ENCODE measurements at regions not wholly inside any gene's neighbourhood (a gene's known extent, or its start where the extent isn't known, plus 50 kb on each side); places are given as distances from the start of the nearest gene placed in this dataset.
A peak's percentile ranks its signal among the peaks of the same experiment; 100 is the strongest.

DNA sequence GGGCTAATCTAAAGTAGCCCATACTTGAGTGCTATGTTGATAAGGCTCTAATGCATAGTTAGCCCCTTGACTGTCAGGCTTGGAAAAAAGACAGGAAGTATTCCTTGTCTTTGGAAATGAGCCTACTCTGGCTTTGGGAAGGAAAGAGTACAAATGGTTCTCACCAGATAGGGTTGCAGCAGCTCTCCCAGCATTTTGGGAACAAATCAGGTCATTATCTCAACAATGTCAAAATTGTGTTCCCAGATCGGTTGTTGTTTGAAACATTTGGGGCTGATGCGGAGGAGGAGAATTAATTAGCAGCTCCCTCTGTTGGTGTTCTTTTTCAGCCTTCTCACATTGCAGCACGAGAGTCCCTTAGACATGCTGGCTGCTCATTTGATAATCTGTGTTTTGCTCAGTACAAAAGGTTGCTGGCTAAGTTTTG lies 294.7 kb upstream of the DMRT1 start:
- DNase-seq (ENCODE audit: low read depth) = no peak
- in situ Hi-C loops (cut with HindIII; ENCODE audit: low pct_unique_long_range_greater_than_20kb, low sequenced_read_pairs) = no loop called here

DNA sequence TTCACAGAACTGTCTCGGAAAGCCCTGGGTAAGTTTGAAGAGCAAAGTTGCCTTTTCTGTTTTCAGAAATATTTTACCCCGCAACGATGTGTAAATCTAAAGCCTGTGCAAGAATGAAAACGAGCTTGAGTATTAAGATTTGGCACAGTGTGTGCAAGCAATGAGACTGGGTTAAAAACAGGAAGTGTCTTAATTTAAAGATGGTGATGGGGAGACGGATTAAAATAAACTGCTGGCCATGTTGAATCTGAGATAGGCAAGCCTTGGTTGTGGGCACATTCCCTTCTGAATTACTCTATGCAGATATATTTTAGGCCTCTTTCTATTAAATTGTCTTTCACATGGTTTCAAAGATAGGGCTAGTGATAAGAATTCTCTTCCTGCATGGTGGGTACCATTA lies 294.2 kb upstream of the DMRT1 start:
- no peak for DNase-seq (ENCODE audit: low read depth)
- in situ Hi-C loops (cut with HindIII; ENCODE audit: low pct_unique_long_range_greater_than_20kb, low sequenced_read_pairs) = no loop called here

DNA sequence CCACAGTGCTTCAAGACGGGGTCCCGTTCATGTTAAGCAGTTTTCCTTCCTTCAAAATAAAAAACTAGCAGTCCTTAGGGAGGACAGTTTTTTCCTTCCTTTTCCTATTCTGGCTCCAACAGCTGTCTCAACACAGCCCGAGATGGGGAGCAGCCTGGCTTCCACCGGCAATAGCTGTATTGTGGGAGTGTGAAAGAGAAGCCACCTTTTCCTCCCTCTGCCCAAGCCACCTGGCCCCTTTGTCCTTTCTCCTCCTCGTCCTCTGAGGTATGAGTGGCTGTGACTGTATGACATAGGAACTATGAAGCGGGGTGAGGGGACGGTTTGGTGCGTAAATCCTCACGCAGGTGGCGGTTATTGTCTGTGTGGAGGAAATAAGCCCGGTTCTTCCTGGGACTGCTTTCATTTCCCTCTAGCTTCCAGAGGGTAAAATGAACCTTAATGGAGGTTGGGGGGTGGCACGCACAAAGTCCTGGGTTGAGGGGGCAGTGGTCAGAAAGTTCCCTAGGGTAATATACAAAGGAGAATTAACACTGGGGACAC lies 292.0 kb upstream of the DMRT1 start:
- no peak for DNase-seq (ENCODE audit: low read depth)
- in situ Hi-C loops (cut with HindIII; ENCODE audit: low pct_unique_long_range_greater_than_20kb, low sequenced_read_pairs) = no loop called here

DNA sequence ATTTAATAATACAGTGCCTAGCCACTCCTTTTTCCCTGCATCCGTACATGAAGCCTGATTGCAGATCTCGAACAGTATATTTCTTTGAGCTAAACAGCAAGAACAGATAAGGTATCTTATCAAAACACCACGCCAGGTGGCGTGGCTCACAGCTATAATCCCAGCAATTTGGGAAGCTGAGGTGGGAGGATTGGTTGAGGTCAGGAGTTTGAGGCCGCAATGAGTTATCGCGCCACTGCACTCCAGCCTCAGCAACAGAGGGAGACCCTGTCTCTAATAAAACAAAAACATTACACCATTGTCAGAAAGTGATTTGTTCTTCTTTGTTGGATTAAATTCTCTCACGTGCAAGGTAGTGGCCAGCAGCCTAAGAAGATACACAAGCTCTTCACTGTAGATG lies 291.2 kb upstream of the DMRT1 start:
- DNase-seq (ENCODE audit: low read depth) = no peak
- in situ Hi-C loops (cut with HindIII; ENCODE audit: low pct_unique_long_range_greater_than_20kb, low sequenced_read_pairs) = no loop called here

DNA sequence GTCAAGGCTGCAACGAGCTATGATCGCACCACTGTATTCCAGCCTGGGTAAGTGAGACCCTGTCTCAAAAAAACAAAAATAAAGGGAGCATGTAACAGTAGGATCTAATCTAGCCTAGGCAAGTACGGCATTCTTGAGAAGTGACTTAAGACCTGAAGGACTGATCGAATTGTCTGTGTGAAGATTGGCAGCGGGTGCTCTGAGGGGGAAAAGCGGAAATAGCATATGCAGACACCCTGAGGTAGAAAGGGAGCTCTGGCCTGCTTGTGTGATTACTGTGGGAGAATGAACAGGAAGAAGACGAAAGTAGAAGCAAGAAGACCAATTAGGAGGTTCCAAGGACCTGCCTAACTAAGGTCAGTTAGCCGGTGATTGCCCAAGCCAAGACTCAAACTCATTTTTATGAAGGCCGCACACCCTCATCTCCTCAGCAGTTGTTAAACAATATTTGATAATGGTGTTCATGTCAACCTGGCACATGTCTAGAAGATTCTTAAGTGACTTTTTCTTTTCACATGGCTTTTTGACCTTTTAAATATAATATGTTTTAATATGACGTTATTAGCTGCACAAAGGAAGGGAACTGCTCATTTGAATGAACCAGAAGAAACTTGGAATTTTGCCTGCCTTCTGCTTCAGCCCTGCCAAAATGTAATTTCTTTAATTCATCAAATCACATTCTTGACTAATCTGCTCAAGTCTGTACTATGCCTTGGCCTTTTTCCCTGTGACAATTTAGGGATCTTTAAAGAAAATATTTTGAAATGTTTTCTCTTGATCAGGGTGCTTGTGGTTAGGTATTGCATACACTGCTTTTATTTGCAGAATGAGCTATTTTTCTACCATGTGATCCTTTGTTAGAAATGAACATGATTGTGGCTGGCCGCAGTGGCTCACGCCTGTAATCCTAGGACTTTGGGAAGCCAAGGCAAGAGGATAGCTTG lies 289.2 kb upstream of the DMRT1 start:
- no peak for DNase-seq (ENCODE audit: low read depth)
- in situ Hi-C loops (cut with HindIII; ENCODE audit: low pct_unique_long_range_greater_than_20kb, low sequenced_read_pairs) = no loop called here

DNA sequence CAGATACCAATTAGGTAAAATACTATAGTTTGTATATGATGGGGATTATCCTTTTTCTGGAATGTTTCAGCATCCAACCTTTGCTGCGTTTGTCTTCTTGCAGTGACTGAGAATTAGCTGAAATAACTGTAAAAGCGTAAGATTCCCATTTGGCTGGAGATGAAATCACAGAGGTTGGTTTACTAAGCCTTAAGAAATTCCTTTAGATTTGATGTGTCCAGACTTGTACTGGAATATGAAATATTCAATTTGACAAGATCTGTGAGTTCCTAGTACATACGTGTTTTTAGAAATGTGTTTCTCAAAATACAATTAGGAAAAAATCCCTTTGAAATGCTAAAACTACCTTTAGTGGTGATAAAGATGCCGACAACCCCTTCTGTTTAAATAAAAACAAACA lies 286.0 kb upstream of the DMRT1 start:
- no peak for DNase-seq (ENCODE audit: low read depth)
- in situ Hi-C loops (cut with HindIII; ENCODE audit: low pct_unique_long_range_greater_than_20kb, low sequenced_read_pairs) = no loop called here

DNA sequence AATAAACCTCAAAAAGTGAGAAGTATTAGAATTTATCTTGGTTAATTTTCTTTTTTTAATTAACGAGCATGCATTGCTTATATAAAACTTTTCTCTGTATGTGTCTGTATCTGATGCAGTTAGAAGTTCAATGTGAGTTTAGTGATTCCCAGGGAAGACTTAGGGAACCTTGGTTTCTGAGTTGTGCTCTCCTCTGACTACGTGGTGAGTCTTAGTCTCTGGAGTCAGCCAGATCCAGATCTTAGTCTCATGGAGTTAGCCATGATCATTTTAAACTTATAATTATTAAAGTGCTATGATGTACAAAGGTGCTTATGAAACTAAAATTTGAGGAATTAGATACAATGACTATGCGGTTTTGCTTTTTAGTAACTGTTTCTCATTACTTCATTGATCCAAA lies 285.3 kb upstream of the DMRT1 start:
- DNase-seq (ENCODE audit: low read depth) = no peak
- in situ Hi-C loops (cut with HindIII; ENCODE audit: low pct_unique_long_range_greater_than_20kb, low sequenced_read_pairs) = no loop called here

DNA sequence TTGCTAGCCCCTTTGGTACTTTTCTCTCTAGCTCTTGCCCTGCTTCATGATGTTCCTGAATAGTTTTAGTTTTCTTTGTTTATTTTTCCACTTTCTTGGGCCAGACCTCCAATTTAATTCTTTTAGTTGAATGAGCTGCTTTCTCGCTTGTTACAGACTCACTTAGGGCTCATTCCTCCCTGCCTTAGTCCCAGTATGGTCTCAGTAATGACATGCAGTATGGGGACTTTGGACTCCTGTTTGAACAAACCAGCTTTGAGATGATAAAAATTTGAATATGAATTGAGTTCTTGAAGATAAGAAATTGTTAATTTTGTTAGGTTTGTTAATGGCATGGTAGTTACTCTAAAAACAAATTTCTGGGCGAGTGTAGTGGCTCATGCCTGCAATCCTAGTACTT lies 284.8 kb upstream of the DMRT1 start:
- in situ Hi-C loops (cut with HindIII; ENCODE audit: low pct_unique_long_range_greater_than_20kb, low sequenced_read_pairs) = no loop called here
- DNase-seq (ENCODE audit: low read depth) = no peak

DNA sequence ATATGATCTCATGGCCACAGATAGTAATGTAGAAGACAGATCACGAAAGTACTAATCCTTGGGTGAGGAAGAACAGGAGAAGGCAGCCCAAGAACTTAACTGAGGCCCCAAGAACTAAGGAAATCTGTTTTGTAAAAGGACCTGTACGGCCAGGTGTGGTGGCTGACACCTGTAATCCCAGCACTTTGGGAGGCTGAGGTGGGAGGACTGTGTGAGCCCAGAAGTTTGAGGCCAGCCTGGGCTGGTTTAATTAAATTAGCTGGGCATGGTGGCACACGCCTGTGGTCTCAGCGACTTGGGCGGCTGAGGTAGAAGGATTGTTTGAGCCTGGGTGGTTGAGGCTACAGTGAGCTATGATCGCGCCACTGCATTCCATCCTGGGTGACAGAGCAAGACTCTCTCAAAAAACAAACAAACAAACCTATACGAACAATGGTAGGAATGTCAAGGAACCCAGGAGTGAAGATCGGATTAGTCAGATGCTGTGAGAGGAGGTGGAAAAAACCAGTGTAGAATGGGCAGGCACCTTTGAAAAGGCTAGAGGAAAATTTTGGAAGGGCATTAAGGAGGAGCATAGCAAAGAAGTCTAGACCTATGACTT lies 283.8 kb upstream of the DMRT1 start:
- in situ Hi-C loops (cut with HindIII; ENCODE audit: low pct_unique_long_range_greater_than_20kb, low sequenced_read_pairs) = no loop called here
- peak; percentile 93 for DNase-seq (ENCODE audit: low read depth)

DNA sequence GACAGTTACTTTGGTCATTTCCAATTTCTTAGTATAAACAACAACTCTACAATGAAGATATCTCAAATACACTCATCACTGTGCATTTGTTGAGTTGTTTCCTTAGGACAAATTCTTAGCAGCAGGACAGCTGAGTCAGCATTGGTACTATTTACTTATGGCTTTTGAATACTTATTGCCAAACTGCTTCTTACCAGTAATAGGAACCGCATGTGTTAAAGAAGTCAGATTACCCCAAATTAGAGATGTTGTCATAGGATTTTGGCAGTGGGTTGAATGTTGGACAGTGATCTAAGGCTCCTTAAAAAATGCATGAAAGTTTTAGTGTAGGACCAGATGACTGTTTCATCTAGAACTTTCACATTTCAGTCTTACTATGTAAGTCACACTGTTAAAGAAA lies 280.1 kb upstream of the DMRT1 start:
- in situ Hi-C loops (cut with HindIII; ENCODE audit: low pct_unique_long_range_greater_than_20kb, low sequenced_read_pairs) = no loop called here

DNA sequence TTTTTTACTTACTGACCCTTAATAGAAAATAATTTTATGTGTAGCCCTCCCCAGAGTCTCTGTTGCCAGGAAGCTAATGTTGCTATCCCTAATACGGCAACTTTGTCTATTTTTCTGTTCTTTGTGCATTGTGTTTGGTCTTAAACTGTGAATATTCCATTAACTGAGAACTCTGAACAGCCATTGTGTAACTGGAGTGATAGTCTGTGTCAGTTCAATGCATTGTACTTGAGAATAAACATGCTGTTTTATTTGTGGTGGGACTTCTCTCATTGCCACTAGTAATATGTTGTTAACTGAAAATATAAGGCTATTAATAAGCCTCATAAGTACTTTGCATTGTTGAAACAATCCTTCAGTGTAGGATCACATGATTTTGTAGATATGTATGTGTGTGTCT lies 278.3 kb upstream of the DMRT1 start:
- DNase-seq (ENCODE audit: low read depth) = no peak
- in situ Hi-C loops (cut with HindIII; ENCODE audit: low pct_unique_long_range_greater_than_20kb, low sequenced_read_pairs) = no loop called here

More for the DNA sequence above, 280.1 kb upstream of the DMRT1 start:
- DNase-seq (ENCODE audit: low read depth) = no peak

DNA sequence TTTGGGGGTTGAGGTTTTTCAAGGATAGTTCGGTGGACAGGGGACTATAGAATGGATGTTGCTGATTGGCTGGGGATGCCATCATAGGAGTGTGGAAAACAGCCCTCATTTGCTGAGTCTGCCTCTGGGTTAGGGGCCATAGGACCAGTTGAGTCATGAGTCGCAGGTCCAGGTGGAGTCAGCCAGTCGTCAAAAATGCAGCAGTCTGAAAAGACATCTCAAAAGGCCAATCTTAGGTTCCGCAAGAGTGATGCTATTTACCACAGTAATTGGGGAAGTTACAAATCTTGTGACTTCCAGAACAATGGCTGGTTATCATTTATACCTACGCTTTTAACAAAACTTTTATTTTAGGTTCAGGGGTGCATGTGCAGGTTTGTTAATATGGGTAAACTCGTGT lies 276.0 kb upstream of the DMRT1 start:
- in situ Hi-C loops (cut with HindIII; ENCODE audit: low pct_unique_long_range_greater_than_20kb, low sequenced_read_pairs) = no loop called here
- DNase-seq (ENCODE audit: low read depth) = no peak

DNA sequence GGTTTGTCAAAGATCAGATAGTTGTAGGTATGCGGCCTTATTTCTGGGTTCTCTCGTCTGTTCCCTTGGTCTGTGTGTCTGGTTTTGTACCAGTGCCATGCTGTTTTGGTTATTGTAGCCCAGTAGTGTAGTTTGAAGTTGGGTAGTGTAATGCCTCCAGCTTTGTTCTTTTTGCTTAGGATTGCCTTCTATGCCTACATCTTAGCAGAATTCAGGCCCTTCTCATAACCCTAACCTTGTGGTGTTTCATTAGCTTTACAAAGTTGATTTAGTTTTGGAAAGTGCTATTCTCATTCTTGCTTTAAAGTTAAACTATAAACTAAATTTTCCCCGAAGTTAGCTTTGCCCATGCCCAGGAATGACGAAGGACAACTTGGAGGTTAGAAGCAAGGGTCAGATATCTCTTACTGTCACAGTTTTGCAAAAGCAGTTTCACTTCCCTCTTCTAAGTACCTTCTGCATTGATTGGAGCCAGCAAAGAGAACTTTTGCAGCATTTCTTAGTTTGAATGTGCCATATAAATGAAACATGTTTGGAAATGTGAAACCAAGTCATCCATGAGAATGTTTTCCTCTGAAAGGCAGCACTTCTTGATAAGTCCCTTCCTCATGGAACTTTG lies 274.3 kb upstream of the DMRT1 start:
- in situ Hi-C loops (cut with HindIII; ENCODE audit: low pct_unique_long_range_greater_than_20kb, low sequenced_read_pairs) = no loop called here
- DNase-seq (ENCODE audit: low read depth) = no peak

DNA sequence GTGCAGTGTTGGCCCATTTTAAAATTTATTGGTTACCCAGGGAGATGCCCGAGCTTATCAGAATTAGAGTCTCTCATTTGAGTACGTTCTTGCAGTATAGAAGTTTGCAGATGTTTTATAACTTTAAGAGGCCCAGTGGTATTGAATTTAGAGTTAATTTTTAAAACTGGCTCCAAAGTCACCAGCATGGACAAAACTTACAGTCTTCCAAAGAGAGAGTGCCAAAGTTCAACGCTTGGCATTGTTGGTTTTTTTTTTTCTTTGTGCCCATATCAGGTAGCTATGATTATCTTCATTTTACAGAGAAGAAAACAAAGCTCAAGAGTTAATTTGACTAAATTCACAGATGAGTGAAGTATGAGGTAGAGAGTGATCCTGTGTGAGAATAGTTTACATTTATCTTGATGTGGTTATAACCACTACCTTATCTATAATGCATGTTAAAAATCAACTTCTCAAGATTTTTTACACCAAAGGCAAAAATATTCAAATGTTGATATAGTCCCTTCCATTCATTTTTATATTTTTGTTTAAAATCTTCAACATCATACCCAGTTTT lies 273.7 kb upstream of the DMRT1 start:
- in situ Hi-C loops (cut with HindIII; ENCODE audit: low pct_unique_long_range_greater_than_20kb, low sequenced_read_pairs) = no loop called here
- no peak for DNase-seq (ENCODE audit: low read depth)

DNA sequence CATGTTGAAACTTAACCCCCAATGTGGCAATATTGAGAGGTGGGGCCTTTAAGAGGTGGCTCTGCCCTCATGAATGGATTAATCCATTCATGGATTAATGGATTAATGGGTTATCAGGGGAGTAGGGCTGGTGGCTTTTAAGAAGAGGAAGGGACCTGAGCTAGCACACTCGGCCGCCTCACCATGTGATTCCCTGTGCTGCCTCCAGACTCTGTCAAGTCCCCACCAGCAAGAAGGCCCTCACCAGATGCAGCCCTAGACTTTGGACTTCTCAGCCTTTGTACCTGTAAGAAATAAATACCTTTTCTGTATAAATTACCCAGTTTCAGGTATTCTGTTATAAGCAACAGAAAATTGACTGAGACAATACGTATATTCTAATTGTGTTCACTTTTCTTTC lies 272.2 kb upstream of the DMRT1 start:
- DNase-seq (ENCODE audit: low read depth) = no peak
- in situ Hi-C loops (cut with HindIII; ENCODE audit: low pct_unique_long_range_greater_than_20kb, low sequenced_read_pairs) = no loop called here

DNA sequence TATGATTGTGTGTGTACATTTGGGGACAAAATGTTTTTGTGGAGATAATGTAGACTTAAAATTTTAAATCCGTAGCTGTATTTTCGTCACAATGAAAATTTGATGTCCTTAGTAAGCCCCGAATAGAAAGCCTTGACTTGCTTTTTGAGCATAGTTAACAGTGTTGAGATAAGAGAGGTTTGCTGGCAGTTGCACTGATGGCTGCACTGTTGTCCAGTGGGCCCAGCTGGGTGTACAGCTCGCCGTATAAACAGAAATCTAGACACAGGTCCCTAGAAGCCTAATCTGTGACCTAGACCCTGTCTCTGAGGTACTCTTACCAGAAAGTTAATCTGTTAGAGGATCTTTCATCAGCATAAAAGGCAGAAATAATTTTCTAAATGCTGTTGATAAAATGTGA lies 271.3 kb upstream of the DMRT1 start:
- in situ Hi-C loops (cut with HindIII; ENCODE audit: low pct_unique_long_range_greater_than_20kb, low sequenced_read_pairs) = no loop called here

DNA sequence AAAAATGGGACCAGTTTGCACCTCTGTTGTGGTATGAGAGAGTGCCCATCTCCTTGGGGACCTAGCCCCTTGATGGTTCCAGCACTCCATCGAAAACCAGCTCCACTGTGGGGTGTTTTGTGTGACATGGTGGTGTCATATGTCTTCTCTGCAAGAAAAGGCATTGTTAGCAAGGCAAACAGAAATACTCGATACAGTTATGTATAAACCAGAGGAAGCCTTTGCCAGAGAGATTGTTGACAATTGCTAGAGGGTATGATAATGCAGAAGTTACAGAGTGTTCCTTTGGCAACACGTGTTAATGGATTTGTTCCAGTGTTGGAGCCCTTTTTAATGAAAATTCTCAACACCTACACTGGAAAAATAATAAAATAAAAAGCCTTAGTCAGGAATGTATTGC lies 270.4 kb upstream of the DMRT1 start:
- DNase-seq (ENCODE audit: low read depth) = no peak
- in situ Hi-C loops (cut with HindIII; ENCODE audit: low pct_unique_long_range_greater_than_20kb, low sequenced_read_pairs) = no loop called here

More for the DNA sequence above, 271.3 kb upstream of the DMRT1 start:
- no peak for DNase-seq (ENCODE audit: low read depth)

DNA sequence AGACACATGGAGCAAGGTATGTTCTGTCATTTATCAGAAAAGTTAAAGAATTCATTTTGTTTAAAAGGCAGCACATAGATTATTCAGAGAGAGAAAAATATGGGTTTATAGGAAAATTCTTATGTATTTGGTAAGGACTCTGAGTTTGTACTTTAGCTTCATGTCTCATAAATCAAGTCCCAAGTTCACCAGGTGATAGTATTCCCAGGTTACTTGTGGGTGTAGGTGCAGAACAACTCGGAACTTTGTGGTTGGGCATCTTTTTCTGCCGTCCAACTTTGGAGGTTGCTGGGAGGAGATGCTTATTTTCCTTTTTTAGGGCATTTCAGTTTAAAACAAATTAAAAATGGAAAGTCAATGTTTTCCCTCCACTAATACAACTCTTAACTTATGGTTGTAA lies 269.8 kb upstream of the DMRT1 start:
- in situ Hi-C loops (cut with HindIII; ENCODE audit: low pct_unique_long_range_greater_than_20kb, low sequenced_read_pairs) = no loop called here

More for the DNA sequence above, 269.8 kb upstream of the DMRT1 start:
- DNase-seq (ENCODE audit: low read depth) = no peak
